CD4-positive, CD25-positive, alpha-beta regulatory T cell (primary cell): ENCODE measurements at regions not wholly inside any gene's neighbourhood (a gene's known extent, or its start where the extent isn't known, plus 50 kb on each side); places are given as distances from the start of the nearest gene placed in this dataset.
"Not testable (repeated sequence)": the region's sequence is repeated elsewhere in the genome, so short reads cannot be mapped to it uniquely, and the experiment has no call there.

Experiments used
- ATAC-seq, 2 donors: fragments of 150-1000 bp; cut with Tn5 transposase; one replicate each; pipeline ENCODE4 v1.10.0; 2021; ENCODE audit warnings: low read depth in 2 of 2, moderate number of reproducible peaks in 2 of 2, moderate library complexity in 1 of 2
- DNase-seq, 3 donors: peaks; one replicate each; pipeline versions ENCODE4 v3.0.0 to v3.0.0-alpha.2; 2012 to 2022; ENCODE audit warnings: mixed read lengths in 1 of 3
- H3K27ac ChIP-seq: one replicate; pipeline ENCODE4 v1.7.0; 2013; ENCODE audit warnings: mild to moderate bottlenecking, low read length; ENCODE audit not compliant: insufficient read depth, poor library complexity, severe bottlenecking
- H3K27me3 ChIP-seq: one replicate; pipeline ENCODE4 v1.7.0; 2013; ENCODE audit warnings: low read length; ENCODE audit not compliant: control insufficient read depth, insufficient read depth
- H3K36me3 ChIP-seq: one replicate; pipeline ENCODE4 v1.7.0; 2013; ENCODE audit warnings: mild to moderate bottlenecking, low read length, moderate library complexity; ENCODE audit not compliant: control insufficient read depth, insufficient read depth
- H3K4me1 ChIP-seq: 2 replicates; pipeline ENCODE4 v1.7.0; 2013; ENCODE audit warnings: mild to moderate bottlenecking, low read length; ENCODE audit not compliant: insufficient read depth, control insufficient read depth, poor library complexity, severe bottlenecking
- H3K4me3 ChIP-seq: one replicate; pipeline ENCODE4 v1.7.0; 2013; ENCODE audit warnings: low read depth, mild to moderate bottlenecking, low read length, moderate library complexity
- H3K9me3 ChIP-seq, 2 experiments: 1 replicate in 1 of 2; 2 replicates in 1 of 2; pipeline ENCODE4 v1.7.0; 2013; ENCODE audit warnings: low read length in 2 of 2, mild to moderate bottlenecking in 1 of 2, moderate library complexity in 1 of 2; ENCODE audit not compliant: control insufficient read depth in 2 of 2
- H3K27ac Mint-ChIP-seq, 3 donors: one replicate each; pipeline ENCODE4 v1.8.0; 2020 to 2022; ENCODE audit warnings: mild to moderate bottlenecking in 3 of 3, mixed read lengths in 3 of 3, moderate library complexity in 2 of 3
- H3K27me3 Mint-ChIP-seq: one replicate; pipeline ENCODE4 v1.8.0; 2022; ENCODE audit warnings: mild to moderate bottlenecking, mixed read lengths
- H3K36me3 Mint-ChIP-seq: one replicate; pipeline ENCODE4 v1.8.0; 2020; ENCODE audit warnings: mixed read lengths
- H3K4me1 Mint-ChIP-seq, 4 donors: one replicate each; pipeline ENCODE4 v1.8.0; 2020 to 2022; ENCODE audit warnings: mixed read lengths in 4 of 4, mild to moderate bottlenecking in 1 of 4
- H3K4me3 Mint-ChIP-seq, 4 donors: one replicate each; pipeline ENCODE4 v1.8.0; 2020 to 2022; ENCODE audit warnings: mild to moderate bottlenecking in 4 of 4, mixed read lengths in 4 of 4, moderate library complexity in 3 of 4
- H3K9me3 Mint-ChIP-seq, 7 donors: one replicate each; pipeline ENCODE4 v1.8.0; 2020 to 2022; ENCODE audit warnings: mixed read lengths in 7 of 7, mild to moderate bottlenecking in 3 of 7, moderate library complexity in 2 of 7

DNA sequence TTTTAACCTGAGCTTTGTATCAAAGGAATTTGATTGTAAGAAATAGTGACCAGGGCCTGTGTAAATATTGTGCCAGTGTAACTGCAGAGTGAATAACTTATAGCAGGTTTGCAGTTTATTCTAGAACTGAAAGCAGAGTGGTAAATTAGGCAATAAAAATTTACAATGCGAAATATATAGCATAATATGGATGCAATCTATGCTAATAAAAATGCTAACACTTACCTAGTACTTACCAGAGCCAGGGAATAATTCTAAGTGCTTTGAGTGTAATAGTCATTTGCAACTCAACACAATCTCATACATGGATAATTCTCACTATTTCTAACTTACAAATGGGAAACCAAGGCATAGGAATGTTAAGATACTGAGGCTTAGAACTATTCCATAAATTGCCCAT is 303.4 kb downstream of the ISL1 start:
- Mint-ChIP-seq H3K36me3 (no peaks in the 10 kb centered on the region), H3K27ac (no peak overlapping the region), H3K4me1 (no peaks in the 10 kb centered on the region), H3K4me3 (no peak overlapping the region), H3K27me3 (no peaks in the 10 kb centered on the region), H3K9me3 (peaks cover 0 to 23% (median 5%) of the 10 kb centered on the region in 7 donors)
- no peak overlapping the region for H3K4me3 ChIP-seq
- no peaks in the 10 kb centered on the region for H3K9me3 ChIP-seq
- no peaks in the 10 kb centered on the region for H3K4me1 ChIP-seq
- no peak for DNase-seq
- no peak overlapping the region for H3K27ac ChIP-seq
- no peak for ATAC-seq
- no peaks in the 10 kb centered on the region for H3K27me3 ChIP-seq
- H3K36me3 ChIP-seq: no peaks in the 10 kb centered on the region

DNA sequence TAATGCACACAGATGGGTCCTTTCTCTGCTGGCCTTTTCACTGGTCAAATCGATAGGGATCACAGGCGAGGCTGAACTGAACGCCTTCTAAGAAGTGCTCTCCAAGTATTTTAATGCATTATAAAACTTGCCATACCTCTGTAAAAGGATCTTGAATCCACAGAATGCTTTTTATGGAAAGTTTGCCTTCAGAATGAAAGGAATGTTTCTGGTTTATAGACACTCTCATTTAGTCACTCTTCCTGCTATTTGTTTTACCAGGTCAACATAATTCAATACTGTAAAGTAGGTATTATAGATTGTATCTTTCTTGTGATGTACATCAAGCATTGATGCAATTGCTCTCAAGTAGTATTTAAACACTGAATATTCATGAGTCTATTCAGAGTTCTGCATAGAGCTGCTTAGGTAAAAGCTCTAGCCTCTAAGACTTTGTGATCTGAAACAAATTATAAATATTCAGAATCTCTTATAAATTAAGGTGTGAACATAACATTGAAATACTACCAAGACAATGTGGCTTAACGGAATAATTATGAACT is 308.4 kb downstream of the ISL1 start:
- no peaks in the 10 kb centered on the region for H3K27me3 ChIP-seq
- Mint-ChIP-seq H3K27ac (no peak overlapping the region), H3K9me3 (peaks cover 0 to 38% (median 6%) of the 10 kb centered on the region in 7 donors), H3K4me1 (no peaks in the 10 kb centered on the region), H3K4me3 (no peak overlapping the region), H3K27me3 (no peaks in the 10 kb centered on the region), H3K36me3 (no peaks in the 10 kb centered on the region)
- no peaks in the 10 kb centered on the region for H3K4me1 ChIP-seq
- no peak overlapping the region for H3K27ac ChIP-seq
- no peaks in the 10 kb centered on the region for H3K36me3 ChIP-seq
- no peak for DNase-seq
- H3K4me3 ChIP-seq: no peak overlapping the region
- peaks cover 0 to 8% of the 10 kb centered on the region in 2 experiments for H3K9me3 ChIP-seq
- ATAC-seq: no peak

DNA sequence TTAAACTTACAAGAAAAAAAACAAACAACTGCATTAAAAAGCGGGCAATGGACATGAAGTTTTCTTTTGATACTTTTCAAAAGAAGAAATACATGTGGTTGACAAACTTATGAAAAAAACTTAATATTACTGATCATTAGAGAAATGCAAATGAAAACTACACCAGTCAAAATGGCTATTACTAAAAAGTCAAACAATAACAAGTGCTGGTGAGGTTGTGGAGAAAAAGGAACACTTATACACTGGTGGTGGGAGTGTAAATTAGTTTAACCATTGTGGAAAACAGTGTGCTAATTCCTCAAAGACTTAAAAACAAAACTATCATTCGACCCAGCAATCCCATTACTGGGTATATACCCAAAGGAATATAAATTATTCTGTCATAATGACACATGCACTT is 311.6 kb downstream of the ISL1 start:
- no peak overlapping the region for H3K4me3 Mint-ChIP-seq

DNA sequence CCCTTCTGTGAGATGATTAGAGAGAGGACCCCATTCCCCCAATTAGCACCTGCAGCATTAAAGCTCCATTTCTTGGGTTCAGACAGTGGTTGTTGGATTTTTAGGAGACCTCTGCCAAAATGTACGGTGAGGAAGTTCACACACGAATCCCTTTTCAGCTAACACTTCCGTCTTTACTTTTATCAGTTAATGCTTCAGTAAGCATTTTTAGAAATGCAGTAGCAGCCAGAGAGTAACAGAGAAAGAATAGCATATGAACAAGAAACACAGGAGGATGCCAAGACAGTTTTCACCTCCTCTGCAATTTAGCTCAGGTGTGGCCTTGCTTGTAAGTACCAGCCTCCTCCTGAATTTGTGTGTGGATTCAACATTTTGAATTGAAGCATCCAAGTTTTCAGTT is 312.9 kb downstream of the ISL1 start:
- Mint-ChIP-seq H3K27ac (no peak overlapping the region), H3K4me3 (no peak overlapping the region), H3K36me3 (no peaks in the 10 kb centered on the region), H3K9me3 (peaks cover 0 to 36% (median 11%) of the 10 kb centered on the region in 7 donors), H3K27me3 (no peaks in the 10 kb centered on the region), H3K4me1 (no peaks in the 10 kb centered on the region)
- no peaks in the 10 kb centered on the region for H3K27me3 ChIP-seq
- no peaks in the 10 kb centered on the region for H3K4me1 ChIP-seq
- DNase-seq (no peak), ATAC-seq (no peak)
- H3K36me3 ChIP-seq: no peaks in the 10 kb centered on the region
- H3K9me3 ChIP-seq: peaks cover 0 to 20% of the 10 kb centered on the region in 2 experiments
- no peak overlapping the region for H3K27ac ChIP-seq
- H3K4me3 ChIP-seq: no peak overlapping the region

More for the DNA sequence above, 311.6 kb downstream of the ISL1 start:
- peaks cover 0 to 32% (median 7%) of the 10 kb centered on the region in 7 donors for H3K9me3 Mint-ChIP-seq
- Histone ChIP-seq H3K4me1 (no peaks in the 10 kb centered on the region), H3K27me3 (no peaks in the 10 kb centered on the region), H3K9me3 (peaks cover 0 to 14% of the 10 kb centered on the region in 2 experiments), H3K36me3 (no peaks in the 10 kb centered on the region), H3K27ac (no peak overlapping the region), H3K4me3 (no peak overlapping the region)
- DNase-seq (no peak), ATAC-seq (no peak)
- H3K27me3 Mint-ChIP-seq: no peaks in the 10 kb centered on the region
- no peaks in the 10 kb centered on the region for H3K4me1 Mint-ChIP-seq
- H3K27ac Mint-ChIP-seq: peak overlapping the region in 1 of 3 donors; percentile 44
- H3K36me3 Mint-ChIP-seq: no peaks in the 10 kb centered on the region

DNA sequence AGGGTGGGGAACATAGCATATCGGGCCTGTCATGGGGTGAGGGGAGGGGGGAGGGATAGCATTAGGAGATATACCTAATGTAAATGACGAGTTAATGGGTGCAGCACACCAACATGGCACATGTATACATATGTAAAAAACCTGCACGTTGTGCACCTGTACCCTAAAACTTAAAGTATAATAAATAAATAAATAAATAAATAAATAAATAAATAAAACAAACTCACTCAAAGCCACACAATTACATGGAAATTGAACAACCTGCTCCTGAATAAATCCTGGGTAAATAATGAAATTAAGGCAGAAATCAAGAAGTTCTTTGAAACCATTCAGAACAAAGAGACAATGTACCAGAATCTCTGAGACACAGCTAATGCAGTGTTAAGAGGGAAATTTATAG is 318.8 kb downstream of the ISL1 start:
- H3K9me3 ChIP-seq: peaks cover 0 to 12% of the 10 kb centered on the region in 2 experiments
- H3K36me3 Mint-ChIP-seq, H3K27me3 ChIP-seq, H3K36me3 ChIP-seq, DNase-seq, H3K27me3 Mint-ChIP-seq, H3K27ac ChIP-seq, H3K4me3 Mint-ChIP-seq, H3K4me1 ChIP-seq, H3K4me1 Mint-ChIP-seq, ATAC-seq, H3K4me3 ChIP-seq, H3K27ac Mint-ChIP-seq: not testable (repeated sequence)
- H3K9me3 Mint-ChIP-seq: peaks cover 5 to 24% (median 13%) of the 10 kb centered on the region in 7 donors

DNA sequence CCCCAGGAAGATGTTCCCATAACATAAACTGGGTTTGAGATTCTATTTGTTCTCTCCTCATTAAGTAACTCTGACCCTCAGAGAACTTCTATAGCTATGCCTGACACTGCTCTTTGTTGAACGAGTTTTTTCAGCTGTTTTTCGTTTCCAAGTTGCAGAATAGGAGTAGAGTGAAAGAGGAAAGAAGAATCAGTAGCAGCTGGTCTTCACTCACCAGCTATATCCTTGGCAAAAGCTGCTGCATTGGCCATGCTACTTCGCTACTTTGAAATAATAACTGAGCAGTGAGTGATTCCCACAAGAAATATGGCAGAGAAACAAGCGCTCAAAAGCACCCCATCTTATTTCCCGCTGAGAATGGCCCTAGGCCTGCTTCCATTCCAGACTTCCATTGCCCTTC is 329.0 kb downstream of the ISL1 start:
- Histone ChIP-seq H3K9me3 (peaks cover 3% of the 10 kb centered on the region in 2 experiments), H3K27me3 (no peaks in the 10 kb centered on the region), H3K36me3 (no peaks in the 10 kb centered on the region), H3K4me3 (no peak overlapping the region), H3K27ac (no peak overlapping the region), H3K4me1 (no peaks in the 10 kb centered on the region)
- Mint-ChIP-seq H3K4me3 (no peak overlapping the region), H3K27ac (no peak overlapping the region), H3K36me3 (no peaks in the 10 kb centered on the region), H3K27me3 (no peaks in the 10 kb centered on the region), H3K4me1 (no peaks in the 10 kb centered on the region), H3K9me3 (peaks cover 0 to 21% (median 9%) of the 10 kb centered on the region in 7 donors)
- ATAC-seq: no peak
- no peak for DNase-seq

DNA sequence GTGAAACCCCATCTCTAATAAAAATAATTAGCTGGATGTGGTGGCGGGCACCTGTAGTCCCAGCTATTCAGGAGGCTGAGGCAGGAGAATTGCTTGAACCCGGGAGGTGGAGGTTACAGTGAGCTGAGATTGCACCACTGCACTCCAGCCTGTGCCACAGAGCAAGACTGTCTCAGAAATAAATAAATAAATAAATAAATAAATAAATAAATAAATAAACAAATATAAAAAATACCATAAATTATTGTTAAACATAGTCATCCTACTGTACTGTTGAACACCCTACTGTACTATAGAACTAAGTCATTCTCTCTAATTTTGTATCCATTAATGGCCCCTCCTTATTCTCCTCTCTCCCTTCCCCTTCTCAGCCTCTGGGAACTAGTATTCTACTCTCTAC is 332.2 kb downstream of the ISL1 start:
- H3K4me3 Mint-ChIP-seq, H3K27ac Mint-ChIP-seq: not testable (repeated sequence)

DNA sequence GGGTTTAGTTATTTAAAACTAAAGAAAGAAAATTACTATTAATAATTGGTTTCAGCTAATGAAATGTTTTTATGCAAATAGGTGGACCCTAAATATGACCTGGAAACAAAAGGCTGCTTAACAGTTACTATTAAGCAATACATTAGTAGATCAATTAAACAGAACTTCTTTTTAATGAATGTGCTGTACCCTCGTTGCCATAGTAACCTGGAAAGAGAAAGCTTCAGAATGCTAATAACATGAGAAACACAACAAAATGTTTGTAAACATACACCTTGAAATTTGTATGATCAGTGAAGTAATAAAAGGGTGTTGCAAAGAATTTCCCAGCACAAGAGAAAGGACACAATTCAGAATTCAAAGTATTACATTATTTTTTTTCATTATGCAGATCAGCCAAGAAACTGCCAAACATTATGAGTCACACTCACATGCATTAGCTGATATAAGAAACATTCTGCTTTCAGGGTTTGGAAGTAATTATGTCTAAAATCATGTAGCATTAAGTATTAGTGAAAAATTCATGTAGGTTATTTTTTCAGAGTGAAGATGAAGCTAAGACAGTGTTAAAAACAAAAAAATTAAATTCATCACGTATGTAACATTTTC is 348.3 kb downstream of the ISL1 start:
- Histone ChIP-seq H3K4me1 (no peaks in the 10 kb centered on the region), H3K27me3 (no peaks in the 10 kb centered on the region), H3K36me3 (no peaks in the 10 kb centered on the region), H3K4me3 (no peak overlapping the region), H3K9me3 (peaks cover 0 to 14% of the 10 kb centered on the region in 2 experiments), H3K27ac (no peak overlapping the region)
- ATAC-seq (no peak), DNase-seq (no peak)
- Mint-ChIP-seq H3K36me3 (no peaks in the 10 kb centered on the region), H3K4me3 (no peak overlapping the region), H3K27me3 (no peaks in the 10 kb centered on the region), H3K27ac (no peak overlapping the region), H3K4me1 (no peaks in the 10 kb centered on the region), H3K9me3 (peaks cover 0 to 22% (median 7%) of the 10 kb centered on the region in 7 donors)

More for the DNA sequence above, 332.2 kb downstream of the ISL1 start:
- not testable (repeated sequence) for H3K4me3 ChIP-seq, H3K27me3 Mint-ChIP-seq, H3K36me3 Mint-ChIP-seq, DNase-seq, H3K27ac ChIP-seq, ATAC-seq, H3K27me3 ChIP-seq, H3K9me3 ChIP-seq, H3K36me3 ChIP-seq, H3K4me1 Mint-ChIP-seq, H3K4me1 ChIP-seq
- H3K9me3 Mint-ChIP-seq: peaks cover 0 to 15% (median 8%) of the 10 kb centered on the region in 7 donors
